Left lung (tissue), 4 donors: ENCODE measurements at regions not wholly inside any gene's neighbourhood (a gene's known extent, or its start where the extent isn't known, plus 50 kb on each side); places are given as distances from the start of the nearest gene placed in this dataset.
A peak's percentile ranks its signal among the peaks of the same experiment; 100 is the strongest.

Source experiments
- ATAC-seq: fragments of 200-7000 bp; cut with Tn5 transposase; one replicate; pipeline ENCODE4 v1.9.1; 2020; ENCODE audit warnings: moderate library complexity
- DNase-seq, 4 donors: peaks; one replicate each; pipeline ENCODE4 v3.0.0-alpha.2; 2013 to 2020
- H3K27ac ChIP-seq, 2 donors: fragments of 200-600 bp; sonication (generic) in 1 of 2; one replicate each; pipeline versions ENCODE4 v1.5.0 to v1.8.0; 2020 to 2021
- H3K27me3 ChIP-seq, 2 donors: fragments of 200-600 bp; sonication (generic) in 1 of 2; one replicate each; pipeline versions ENCODE4 v1.5.0 to v1.8.0; 2020 to 2021
- H3K36me3 ChIP-seq, 2 donors: fragments of 200-600 bp; sonication (generic) in 1 of 2; one replicate each; pipeline versions ENCODE4 v1.5.0 to v1.8.0; 2020 to 2021
- H3K4me1 ChIP-seq, 2 donors: fragments of 200-600 bp; one replicate each; pipeline ENCODE4 v1.8.0; 2021
- H3K4me3 ChIP-seq, 2 donors: fragments of 200-600 bp; sonication (generic) in 1 of 2; one replicate each; pipeline versions ENCODE4 v1.5.0 to v1.8.0; 2020 to 2021; ENCODE audit warnings: mild to moderate bottlenecking in 1 of 2
- H3K9me3 ChIP-seq, 2 donors: fragments of 200-600 bp; sonication (generic) in 1 of 2; one replicate each; pipeline versions ENCODE4 v1.5.0 to v1.8.0; 2020 to 2021
- intact Hi-C, 2 donors: fragments of 100-400 bp; cut with DNase I; formaldehyde crosslinking; loops; one replicate each; pipeline versions ENCODE4 v1.11.2 to v1.14.2; 2022
- TF ChIP-seq, protein P1 (sequence below), 2 donors: fragments of 200-600 bp; sonication (generic) in 1 of 2; IDR thresholded peaks; one replicate each; pipeline versions ENCODE4 v1.5.0 to v1.8.0; 2021; ENCODE audit warnings: antibody characterized with exemption in 2 of 2
- donor health status: DM: no; HTN: yes; CAD: no.
- donor health status: DM: no; HTN: no; CAD: no.

DNA sequence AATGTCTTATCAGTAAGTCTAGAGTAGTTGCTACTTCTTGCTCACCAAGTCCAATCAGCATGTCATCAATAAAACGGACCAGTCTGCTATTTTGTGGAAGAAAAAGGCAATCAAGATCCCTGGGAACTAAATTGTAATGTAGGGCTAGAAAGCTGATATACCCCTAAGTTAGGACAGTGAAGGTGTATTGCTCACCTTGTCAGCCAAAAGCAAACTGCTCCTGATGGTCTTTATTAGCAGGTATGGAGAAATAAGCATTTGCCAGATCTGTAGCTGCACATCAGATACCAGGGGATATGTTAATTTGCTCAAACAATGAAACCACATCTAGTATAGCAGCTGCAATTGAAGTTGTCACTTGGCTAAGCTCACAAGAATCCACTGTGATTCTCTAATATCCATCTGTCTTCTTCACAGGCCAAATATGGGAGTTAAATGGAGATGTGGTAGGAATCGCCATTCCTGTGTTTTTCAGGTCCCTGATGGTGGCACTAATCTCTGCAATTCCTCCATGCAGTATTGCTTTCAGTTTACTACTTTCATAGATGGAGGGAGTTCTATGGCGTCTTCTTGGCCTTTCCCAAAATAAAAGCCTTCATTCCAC, 75.0 kb downstream of the TMEM237 start:
- TF ChIP-seq, protein P1, sequence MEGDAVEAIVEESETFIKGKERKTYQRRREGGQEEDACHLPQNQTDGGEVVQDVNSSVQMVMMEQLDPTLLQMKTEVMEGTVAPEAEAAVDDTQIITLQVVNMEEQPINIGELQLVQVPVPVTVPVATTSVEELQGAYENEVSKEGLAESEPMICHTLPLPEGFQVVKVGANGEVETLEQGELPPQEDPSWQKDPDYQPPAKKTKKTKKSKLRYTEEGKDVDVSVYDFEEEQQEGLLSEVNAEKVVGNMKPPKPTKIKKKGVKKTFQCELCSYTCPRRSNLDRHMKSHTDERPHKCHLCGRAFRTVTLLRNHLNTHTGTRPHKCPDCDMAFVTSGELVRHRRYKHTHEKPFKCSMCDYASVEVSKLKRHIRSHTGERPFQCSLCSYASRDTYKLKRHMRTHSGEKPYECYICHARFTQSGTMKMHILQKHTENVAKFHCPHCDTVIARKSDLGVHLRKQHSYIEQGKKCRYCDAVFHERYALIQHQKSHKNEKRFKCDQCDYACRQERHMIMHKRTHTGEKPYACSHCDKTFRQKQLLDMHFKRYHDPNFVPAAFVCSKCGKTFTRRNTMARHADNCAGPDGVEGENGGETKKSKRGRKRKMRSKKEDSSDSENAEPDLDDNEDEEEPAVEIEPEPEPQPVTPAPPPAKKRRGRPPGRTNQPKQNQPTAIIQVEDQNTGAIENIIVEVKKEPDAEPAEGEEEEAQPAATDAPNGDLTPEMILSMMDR (IDR thresholded peaks at IDR 0.05): no peak
- no peaks in the 10 kb centered on the region for H3K36me3 ChIP-seq
- no peak for DNase-seq

DNA sequence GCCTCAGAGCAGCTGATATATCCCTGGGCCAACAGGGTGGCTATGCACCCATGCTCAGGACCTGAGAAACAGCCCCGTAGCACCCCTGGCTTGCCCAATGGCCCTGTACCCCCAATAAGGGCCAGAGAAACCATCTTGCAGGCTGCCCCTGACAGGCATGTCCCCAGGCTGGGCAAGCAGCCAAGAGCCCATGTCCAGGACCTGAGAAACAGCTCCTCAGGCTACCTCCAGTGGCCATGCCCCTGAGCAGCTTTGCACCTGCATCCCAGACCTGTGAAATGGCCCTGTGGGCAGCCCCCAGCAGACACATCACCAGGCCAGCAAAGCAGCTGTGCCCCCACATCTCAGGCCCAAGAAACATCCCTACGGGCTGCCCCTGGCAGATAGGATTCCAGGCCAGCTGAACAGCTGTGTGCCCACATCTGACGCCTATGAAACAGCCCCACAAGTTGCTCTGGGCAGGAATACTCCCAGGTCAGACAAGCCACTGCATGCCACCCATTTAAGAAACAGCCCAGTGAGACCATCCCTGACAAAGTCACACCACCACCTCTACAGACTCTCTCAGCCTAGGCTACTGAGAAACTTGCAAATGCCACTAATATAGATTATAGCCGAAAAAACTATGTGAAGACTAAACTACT, 84.1 kb downstream of the TMEM237 start:
- no peak for ATAC-seq
- TF ChIP-seq, protein P1 (IDR thresholded peaks at IDR 0.05): no peak
- peak in 1 of 4 donors; percentile 39 for DNase-seq
- no peaks in the 10 kb centered on the region for H3K4me1 ChIP-seq
- H3K27ac ChIP-seq: no peak overlapping the region
- H3K27me3 ChIP-seq: no peaks in the 10 kb centered on the region
- H3K9me3 ChIP-seq: no peaks in the 10 kb centered on the region
- H3K4me3 ChIP-seq: no peak overlapping the region
- no peaks in the 10 kb centered on the region for H3K36me3 ChIP-seq
- intact Hi-C loops: no loop called here

More for the DNA sequence above, 75.0 kb downstream of the TMEM237 start:
- H3K4me1 ChIP-seq: no peaks in the 10 kb centered on the region
- no peaks in the 10 kb centered on the region for H3K9me3 ChIP-seq
- H3K27me3 ChIP-seq: no peaks in the 10 kb centered on the region
- intact Hi-C loops: no loop called here
- H3K27ac ChIP-seq: no peak overlapping the region
- ATAC-seq: no peak
- H3K4me3 ChIP-seq: no peak overlapping the region

DNA sequence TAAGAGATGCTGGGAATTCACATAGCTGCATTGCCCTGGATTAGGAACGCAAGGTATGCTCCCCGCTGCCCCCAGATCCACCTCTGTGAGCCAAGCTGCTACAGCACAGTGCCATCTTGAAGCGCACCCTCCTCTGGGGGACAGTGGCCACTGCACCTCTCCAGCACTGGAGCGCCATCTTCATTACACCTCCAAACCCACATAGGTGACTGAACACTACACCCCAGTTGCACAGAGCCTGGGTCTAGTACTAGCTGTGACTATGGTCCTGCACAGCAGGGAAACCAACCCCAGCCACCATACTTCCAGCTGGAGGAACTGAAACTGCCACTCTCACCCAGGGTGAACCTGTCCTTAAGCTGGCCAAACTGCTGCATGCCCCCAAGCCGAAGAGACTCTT, 84.6 kb downstream of the TMEM237 start:
- Histone ChIP-seq H3K27ac (no peak overlapping the region), H3K36me3 (no peaks in the 10 kb centered on the region), H3K9me3 (no peaks in the 10 kb centered on the region), H3K4me1 (no peaks in the 10 kb centered on the region), H3K4me3 (no peak overlapping the region), H3K27me3 (no peaks in the 10 kb centered on the region)
- DNase-seq (no peak), ATAC-seq (no peak)
- TF ChIP-seq, protein P1 (IDR thresholded peaks at IDR 0.05): no peak
- intact Hi-C loops: no loop called here

DNA sequence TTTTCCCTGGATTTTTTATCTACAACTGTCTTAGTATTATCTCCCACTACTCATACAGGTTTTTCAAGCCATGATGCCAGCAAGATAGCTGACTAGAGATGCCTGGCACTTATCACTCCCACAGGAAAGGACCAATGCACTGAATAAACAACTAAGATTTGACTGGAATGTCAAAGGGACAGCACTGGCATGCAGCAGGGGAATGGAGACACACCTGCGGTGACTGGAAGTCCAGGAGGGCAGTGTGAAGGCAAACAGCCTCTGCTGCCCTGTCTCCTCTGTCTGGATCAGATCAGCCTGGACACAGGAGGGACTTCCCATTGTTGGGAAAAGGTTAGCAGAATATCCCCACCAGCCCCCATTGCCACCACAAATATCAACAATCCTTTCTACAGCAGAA, 85.1 kb downstream of the TMEM237 start:
- H3K4me1 ChIP-seq: no peaks in the 10 kb centered on the region
- no peaks in the 10 kb centered on the region for H3K27me3 ChIP-seq
- intact Hi-C loops: no loop called here
- H3K27ac ChIP-seq: no peak overlapping the region
- TF ChIP-seq, protein P1 (IDR thresholded peaks at IDR 0.05): no peak
- no peaks in the 10 kb centered on the region for H3K9me3 ChIP-seq
- no peaks in the 10 kb centered on the region for H3K36me3 ChIP-seq
- DNase-seq (no peak), ATAC-seq (peak; percentile 66)
- H3K4me3 ChIP-seq: no peak overlapping the region

DNA sequence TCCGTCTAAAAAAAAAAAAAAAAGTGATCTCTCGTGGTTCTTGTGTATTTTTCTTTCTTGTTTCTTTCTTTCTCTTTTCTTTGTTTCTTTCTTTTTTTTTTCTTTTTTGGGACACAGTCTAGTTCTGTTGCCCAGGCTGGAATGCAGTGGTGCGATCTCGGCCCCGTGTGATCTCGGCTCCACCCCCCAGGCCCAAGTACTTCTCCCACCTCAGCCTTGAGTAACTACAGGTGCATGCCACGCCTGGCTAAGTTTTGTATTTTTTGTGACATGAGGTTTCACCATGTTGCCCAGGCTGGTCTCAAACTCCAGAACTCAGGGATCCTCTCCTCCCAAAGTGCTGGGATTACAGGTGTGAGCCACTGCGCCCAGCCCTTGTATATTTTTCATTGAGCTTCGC, 91.4 kb downstream of the TMEM237 start:
- TF ChIP-seq, protein P1 (IDR thresholded peaks at IDR 0.05): no peak
- no peaks in the 10 kb centered on the region for H3K9me3 ChIP-seq
- H3K4me1 ChIP-seq: no peaks in the 10 kb centered on the region
- no peak overlapping the region for H3K27ac ChIP-seq
- no peaks in the 10 kb centered on the region for H3K27me3 ChIP-seq
- ATAC-seq (no peak), DNase-seq (peak in 1 of 4 donors; percentile 34)
- no peak overlapping the region for H3K4me3 ChIP-seq
- no peaks in the 10 kb centered on the region for H3K36me3 ChIP-seq
- intact Hi-C loops: no loop called here
